HG03196 (cell line): ENCODE measurements at regions not wholly inside any gene's neighbourhood (a gene's known extent, or its start where the extent isn't known, plus 50 kb on each side); places are given as distances from the start of the nearest gene placed in this dataset.
"Not testable (repeated sequence)": the region's sequence is repeated elsewhere in the genome, so short reads cannot be mapped to it uniquely, and the experiment has no call there.

ENCODE experiments used
- ATAC-seq: cut with Tn5 transposase; IDR thresholded peaks from one replicate; pipeline ENCODE4 v1.9.1; 2021; ENCODE audit not compliant: unreplicated experiment

DNA sequence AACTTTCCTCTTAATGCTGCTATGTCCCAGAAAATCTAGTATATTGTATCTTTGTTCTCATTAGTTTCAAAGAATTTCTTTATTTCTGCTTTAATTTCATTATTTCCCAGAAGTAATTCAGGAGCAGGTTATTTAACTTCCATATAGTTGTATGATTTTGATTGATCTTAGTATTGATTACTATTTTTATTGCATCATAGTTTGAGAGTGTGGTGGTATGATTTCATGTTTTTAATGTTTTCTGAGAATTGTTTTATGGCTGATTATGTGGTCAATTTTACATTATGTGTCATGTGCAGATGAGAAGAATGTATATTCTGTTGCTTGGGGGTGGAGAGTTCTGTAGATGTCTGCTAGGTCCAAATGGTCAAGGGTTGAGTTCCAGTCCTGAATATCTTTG, 425.6 kb upstream of the RORB start:
- no peak for ATAC-seq

DNA sequence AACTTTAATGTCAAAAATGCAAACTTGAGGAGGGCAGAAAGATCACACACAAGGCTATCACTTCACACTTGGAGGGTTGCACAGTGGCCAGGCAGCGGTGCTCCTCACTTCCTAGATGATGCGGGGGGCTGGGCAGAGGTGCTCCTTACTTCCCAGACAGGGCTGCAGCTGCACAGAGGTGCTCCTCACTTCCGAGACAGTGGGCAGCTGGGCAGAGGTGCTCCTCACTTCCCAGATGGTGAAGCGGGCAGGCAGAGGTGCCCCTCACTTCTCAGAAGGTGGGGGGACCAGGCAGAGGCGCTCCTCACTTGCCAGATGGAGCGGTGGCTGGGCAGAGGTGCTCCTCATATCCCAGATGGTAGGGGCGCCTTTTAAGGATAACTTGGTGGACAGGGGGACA, 423.2 kb upstream of the RORB start:
- no peak for ATAC-seq

DNA sequence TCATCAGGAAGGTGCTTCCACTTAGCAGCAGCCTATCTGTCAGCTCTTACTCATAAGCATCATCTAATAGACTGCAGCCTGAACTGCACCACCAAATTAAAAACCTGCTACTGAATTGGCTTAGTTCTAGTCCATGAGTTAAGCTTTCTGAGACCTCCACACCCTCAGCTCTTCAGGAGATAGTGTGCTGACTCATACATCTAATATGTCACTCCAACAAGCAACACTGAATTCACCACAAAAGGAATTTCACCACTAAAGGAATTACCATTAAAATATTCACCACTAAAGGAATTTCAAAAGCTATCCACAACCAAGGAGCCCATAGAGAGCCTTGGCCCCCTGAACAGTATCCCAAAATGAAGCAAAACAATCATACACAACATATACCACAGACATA, 418.5 kb upstream of the RORB start:
- ATAC-seq = no peak

DNA sequence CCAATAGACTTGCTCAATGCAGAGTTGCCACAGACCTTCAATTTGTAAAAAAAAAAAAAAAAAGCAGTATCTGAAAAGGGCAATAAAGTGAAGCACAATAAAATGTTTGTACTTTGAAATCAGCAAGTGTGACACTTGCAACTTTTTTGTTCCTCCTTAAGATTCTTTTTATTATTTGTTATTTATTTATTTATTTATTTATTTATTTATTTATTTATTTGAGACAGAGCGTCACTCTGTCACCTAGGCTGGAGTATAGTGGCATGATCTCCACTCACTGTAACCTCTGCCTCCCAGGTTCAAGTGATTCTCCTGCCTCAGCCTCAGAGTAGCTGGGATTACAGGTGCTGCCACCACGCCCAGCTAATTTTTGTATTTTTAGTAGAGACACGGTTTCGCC, 416.5 kb upstream of the RORB start:
- ATAC-seq = not testable (repeated sequence)

DNA sequence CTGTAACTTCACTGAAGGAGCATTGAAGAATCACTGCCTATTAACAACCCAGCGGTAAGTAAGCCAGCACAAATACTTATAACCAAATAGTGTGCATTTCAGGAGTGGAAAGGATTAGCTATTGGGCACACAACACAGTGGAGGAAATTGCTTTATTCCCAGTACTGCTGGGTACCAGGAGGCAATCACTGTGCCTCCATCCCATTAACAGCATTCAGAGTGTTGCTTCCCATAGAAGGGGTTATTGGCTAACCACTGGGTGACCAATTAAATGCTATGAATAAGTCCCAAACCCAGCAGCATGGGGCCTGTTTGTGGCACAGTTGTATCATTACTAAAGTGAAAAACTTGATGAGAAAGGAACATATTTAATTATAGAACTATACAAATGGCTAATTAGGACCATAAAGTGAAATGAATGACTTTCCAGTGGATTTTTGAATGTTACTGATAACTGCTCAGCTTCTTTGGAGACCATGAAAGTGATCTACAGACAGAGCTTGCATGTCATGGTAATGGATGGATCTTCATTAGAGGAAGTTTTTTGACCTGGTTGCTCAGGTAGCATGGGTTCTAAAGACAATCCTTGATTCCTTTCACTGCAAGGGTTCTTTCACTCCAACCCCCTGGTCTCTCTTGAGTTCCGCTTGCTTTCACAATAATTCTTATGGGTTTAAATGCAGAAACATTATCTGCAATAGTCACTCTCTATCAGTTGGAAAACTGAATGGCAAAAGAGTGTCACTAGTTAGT, 413.3 kb upstream of the RORB start:
- no peak for ATAC-seq

DNA sequence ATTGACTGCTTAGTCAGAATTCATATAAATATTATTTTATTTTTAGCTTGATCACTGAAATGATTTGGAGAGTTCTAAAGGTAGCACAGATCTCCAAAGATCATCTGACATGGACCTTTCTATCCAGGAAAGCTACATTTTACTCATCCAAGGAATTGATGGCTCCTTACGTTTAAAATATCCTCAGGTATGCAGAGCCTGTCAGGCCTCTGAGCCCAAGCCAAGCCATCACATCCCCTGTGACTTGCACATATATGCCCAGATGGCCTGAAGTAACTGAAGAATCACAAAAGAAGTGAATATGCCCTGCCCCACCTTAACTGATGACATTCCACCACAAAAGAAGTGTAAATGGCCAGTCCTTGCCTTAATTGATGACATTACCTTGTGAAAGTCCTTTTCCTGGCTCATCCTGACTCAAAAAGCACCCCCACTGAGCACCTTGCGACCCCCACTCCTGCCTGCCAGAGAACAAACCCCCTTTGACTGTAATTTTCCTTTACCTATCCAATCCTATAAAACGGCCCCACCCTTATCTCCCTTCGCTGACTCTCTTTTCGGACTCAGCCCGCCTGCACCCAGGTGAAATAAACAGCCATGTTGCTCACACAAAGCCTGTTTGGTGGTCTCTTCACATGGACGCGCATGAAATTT, 411.6 kb upstream of the RORB start:
- ATAC-seq = not testable (repeated sequence)

DNA sequence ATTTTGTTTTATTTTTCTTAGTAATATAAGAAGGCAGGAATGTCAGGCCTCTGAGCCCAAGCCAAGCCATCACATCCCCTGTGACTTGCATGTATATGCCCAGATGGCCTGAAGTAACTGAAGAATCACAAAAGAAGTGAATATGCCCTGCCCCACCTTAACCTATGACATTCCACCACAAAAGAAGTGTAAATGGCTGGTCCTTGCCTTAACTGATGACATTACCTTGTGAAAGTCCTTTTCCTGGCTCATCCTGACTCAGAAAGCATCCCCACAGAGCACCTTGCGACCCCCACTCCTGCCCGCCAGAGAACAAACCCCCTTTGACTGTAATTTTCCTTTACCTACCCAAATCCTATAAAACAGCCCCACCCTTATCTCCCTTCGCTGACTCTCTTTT, 406.2 kb upstream of the RORB start:
- not testable (repeated sequence) for ATAC-seq

DNA sequence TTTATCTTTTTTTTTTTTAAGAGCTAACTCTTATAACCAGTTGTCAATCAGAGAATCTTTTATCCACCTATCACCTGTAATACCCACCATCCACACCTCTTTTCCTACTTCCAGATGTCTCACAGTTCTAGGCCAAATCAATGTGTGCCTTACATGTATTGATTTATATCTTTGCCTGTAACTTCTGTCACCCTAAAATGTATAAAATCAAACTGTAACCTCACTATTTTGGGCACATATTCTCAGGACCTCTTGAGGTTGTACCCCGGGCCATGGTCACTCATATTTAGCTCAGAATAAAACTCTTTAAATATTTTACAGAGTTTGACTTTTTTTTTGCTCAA, 404.7 kb upstream of the RORB start:
- no peak for ATAC-seq

DNA sequence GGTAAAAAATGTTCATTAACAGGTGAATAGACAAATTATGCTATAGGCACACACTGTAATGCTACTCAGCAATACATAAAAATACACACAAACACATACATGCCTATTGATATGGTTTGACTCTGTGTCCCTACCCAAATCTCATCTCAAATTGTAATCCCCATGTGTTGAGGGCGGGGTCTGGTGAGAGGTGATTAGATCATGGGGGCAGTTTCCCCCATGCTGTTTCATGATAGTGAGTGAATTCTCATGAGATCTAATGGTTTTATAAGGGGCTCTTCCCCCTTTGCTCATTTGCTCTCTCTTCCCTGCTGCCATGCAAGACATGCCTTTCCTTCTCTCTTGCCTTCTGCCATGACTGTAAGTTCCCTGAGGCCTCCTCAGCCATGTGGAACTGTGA, 403.1 kb upstream of the RORB start:
- ATAC-seq = not testable (repeated sequence)

DNA sequence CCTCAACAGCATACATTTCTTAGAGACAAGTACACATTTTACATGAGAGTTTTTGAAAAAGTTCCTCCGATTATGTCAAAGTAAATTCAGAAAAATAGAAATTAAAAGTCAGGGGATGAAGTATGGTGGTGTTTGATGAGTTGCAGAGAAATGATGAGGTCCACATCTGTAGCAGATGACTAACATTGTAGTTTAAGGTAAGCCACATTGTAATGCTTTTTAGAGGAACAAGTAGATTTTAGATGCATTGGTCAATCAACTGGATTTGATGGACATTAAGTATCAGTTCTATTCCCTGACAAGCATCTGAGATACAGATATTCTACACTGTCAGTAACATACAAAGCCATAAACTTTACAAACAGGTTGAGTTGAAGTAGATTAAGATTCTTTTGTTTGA, 402.4 kb upstream of the RORB start:
- no peak for ATAC-seq

DNA sequence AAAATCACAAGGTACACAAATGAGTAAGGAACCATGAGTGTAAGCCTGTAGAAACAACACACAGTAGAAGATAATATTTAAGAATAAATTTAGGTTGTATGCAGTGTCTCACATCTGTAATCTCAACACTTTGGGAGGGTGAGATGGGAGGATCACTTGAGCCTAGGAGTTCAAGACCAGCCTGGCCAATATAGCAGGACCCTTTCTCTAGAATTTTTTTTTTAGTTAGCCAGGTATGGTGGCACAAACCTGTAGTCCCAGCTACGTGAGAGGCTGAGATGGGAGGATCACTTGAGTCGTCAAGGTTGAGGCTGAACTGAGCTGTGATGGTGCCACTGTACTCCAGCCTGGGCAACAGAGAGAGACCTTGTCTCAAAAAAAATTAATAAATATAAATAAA, 401.2 kb upstream of the RORB start:
- ATAC-seq = no peak

DNA sequence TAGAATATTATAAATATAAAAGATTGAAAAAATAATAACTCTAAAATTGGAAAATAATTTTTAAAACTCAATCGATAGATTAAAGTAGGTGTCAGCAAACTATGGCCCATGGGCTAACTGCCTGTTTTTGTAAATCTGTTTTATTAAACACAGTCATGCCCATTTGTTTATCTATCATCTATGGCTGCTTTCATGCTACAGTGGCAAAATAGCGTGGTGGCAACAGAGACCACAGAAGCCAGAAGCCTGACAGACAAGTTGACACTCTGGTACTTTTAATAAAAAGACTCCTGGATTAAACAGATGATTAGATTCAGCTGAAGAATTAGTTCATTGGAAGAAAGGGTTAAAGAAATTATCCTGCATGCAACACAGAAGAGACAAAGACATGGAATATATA, 400.7 kb upstream of the RORB start:
- no peak for ATAC-seq

DNA sequence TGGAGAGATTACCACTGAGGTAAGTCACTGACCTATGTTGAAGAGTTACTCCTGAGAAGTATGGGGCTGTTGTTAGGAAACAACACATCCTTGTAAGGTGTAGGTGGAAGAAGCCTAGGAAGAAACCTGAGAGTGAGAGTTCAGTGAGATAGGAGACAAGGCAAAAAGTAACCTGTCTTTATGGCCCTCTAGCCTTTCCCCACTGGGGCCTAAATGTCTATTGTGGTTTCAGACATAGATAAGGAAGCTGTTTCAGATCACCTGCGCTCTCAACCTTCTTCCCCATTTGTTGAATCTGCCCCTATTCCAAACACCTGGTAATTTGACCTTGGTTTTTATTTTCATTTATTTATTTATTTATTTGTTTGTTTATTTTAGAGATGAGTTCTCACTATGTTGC, 397.1 kb upstream of the RORB start:
- ATAC-seq = no peak

DNA sequence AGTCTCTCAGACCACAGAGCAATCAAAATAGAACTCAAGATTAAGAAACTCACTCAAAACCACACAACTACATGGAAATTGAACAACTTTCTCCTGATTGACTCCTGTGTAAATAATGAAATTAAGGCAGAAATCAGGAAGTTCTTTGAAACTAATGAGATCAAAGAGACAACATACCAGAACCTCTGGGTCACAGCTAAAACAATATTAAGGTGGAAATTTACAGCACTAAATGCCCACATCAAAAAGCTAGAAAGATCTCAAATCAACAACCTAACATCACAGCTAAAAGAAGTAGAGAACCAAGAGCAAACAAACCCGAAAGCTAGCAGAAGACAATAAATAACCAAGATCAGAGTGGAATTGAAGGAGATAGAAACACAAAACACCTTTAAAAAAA, 395.0 kb upstream of the RORB start:
- ATAC-seq = not testable (repeated sequence)

DNA sequence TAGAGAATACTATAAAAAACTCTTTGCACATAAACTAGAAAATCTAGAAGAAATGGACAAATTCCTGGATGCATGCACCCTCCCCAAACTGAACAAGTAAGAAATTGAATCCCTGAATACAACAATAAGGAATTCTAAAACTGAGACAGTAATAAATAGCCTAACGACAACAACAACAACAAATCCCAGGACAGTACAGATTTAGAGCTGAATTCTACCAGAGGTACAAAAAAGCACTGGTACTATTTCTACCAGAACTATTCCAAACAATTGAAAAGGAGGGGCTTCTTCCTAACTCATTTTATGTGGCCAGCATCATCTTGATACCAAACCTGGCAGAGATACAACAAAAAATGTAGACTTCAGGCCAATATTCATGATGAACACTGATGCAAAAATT, 394.4 kb upstream of the RORB start:
- no peak for ATAC-seq

DNA sequence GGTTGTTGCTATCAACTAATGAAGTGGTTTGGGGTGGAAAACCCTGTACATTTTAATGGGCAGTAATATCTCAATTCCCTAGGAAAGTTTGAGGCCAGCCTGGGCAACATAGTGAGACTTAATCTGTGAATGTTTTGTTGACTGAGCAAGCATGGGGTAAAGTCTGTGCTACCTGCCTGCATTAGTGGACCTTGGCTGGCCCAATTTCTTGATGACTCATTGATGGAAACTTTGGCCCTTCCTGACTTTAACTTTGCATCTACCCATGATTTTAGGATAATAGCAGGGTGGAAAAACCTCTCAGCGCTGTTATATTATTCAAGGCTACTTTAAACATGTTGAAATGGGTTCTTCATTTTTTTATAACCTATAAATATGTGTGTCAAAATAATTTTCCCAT, 389.4 kb upstream of the RORB start:
- ATAC-seq = no peak

DNA sequence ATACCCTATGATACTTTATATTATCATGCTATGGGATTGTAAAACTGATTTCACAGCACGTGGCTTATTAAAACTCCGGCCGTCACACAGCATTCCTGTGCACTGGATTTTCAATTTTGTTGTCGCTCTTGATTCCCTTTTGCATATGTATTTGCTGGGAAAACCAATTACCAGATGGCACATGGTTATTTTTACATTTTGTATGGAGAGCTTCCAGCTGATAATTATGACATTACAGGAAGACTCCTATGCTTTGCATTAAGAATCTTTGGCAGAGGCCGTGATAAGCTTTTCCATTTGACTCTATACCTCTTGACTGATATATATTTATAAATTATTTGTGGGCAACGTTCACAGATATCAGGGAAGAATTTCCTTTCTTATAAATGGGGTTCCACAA, 381.2 kb upstream of the RORB start:
- ATAC-seq = no peak

DNA sequence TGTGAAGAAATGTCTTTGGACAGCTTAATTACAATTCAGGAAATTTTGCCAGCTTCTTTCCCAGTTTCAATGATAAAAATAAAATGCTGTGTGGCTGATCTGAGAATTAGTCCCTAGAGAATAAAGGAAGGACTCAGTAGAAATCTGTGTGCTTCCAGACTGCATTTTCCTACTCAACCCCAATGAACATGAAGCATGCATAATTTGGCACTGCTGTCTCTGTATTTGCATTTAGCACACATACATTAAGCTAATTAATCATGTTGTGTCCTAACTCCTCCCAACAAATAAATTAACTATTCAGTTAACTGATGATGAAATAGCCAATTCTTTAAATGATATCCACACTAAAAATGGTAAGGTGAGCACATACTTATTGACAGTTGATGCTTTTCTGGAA, 380.0 kb upstream of the RORB start:
- no peak for ATAC-seq

DNA sequence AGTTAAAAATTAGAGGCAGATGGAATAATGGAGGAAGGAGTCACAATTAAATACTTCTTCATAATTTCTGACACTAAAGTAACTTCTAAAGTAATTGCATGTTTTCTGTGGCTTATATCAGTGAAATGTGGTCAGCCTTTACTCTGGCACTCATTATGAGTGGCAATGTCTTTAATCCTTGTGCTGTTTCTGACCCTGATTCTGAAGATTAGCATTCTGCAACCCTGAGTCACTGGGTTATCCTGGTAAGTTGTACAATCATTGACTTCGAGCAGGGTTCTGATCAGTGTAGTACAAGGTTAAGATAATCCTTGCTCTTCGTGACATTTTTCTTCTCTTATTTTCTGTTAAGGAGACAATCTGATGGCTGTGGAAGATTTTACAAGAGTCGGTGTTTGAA, 379.4 kb upstream of the RORB start:
- ATAC-seq = no peak

DNA sequence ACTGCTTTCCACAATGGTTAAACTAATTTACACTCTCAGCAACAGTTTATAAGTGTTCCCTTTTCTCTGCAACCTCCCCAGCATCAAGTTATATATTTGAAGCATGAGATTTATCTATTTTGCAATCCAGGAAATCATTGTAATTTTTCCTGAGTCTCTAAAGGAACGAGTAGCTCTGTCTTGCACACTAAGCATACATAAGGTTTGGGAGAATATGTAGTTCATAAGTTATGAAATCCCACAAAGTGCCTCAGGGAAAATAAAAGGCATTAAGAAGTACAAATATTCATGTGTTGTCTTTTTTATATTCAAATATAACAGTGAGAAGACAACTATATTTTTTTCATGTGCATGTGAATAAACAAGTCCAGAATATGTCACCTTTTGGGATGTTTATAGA, 377.1 kb upstream of the RORB start:
- ATAC-seq = no peak

DNA sequence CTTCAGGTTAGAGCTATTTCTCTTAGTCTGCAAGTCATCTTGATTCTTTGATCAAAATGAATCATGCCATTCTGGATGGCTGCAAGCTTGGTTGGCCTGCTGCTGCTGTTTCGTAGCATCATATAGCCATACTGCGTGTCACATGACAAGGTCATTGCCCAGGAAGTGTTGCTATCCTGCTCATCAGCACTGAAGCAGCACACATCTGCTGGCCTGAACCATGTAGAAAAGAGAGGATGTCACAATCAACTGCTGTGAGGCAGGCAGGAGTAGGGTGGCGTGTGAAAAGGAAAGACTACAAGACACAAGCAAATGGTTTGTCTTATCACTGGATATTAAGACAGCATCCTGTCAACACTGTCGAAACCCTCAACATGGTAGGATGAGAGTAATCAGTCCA, 376.7 kb upstream of the RORB start:
- ATAC-seq = no peak

DNA sequence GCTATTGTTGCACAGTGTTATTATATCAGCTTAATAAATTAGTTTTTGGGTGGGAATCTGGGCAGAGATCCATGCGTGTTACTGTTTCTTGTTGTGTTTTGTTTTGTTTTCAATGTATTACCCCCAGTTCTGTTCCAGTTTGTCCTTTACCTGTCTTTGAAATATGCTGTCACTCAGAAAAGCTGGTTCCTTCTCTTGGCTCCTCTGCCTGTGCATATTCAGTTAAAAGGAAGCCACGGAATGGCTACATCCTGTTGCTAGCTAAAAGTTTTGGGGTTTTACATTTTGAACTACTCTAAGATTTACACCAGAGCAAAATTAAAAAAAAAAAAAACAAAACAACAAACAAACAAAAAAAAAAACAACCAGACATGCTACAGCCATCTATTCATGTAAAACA, 374.9 kb upstream of the RORB start:
- no peak for ATAC-seq

DNA sequence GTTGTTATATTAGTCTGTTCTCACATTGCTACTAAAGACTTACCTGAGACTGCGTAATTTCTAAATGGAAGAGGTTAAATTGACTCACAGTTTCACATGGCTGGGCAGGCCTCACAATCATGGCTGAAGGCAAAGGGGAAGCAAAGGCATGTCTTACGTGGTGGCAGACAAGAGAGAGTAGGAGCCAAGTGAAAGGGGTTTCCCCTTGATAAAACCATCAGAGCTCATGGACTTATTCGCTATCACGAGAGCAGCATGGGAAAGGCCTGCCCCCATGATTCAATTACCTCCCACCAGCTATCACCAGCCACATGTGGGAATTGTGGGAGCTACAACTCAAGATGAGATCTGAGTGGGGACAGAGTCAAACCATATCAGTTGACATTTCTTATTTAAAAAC, 374.5 kb upstream of the RORB start:
- no peak for ATAC-seq
